AG09309 (cell line): ENCODE measurements at regions not wholly inside any gene's neighbourhood (a gene's known extent, or its start where the extent isn't known, plus 50 kb on each side); places are given as distances from the start of the nearest gene placed in this dataset.

Source experiments
- DNase-seq: peaks from one replicate; pipeline ENCODE4 v3.0.0-alpha.2; 2010; ENCODE audit warnings: low read depth
- H3K4me3 ChIP-seq: 2 replicates; pipeline ENCODE4 v1.5.1; 2011; ENCODE audit warnings: mild to moderate bottlenecking, low read depth, low read length, moderate library complexity; ENCODE audit not compliant: control insufficient read depth
- CTCF ChIP-seq: IDR thresholded peaks from 2 replicates; pipeline ENCODE4 v1.5.1; 2011; ENCODE audit warnings: mild to moderate bottlenecking, low read depth, low read length, inconsistent platforms; ENCODE audit not compliant: insufficient read depth, control insufficient read depth; ENCODE audit errors: missing control alignments

- TF ChIP-seq CTCF = no peak
- no peak for DNase-seq
- no peak overlapping the region for H3K4me3 ChIP-seq
Observed at GRCh38 chr7:52209614-52210013, 825.8 kb upstream of the POM121L12 start.

- H3K4me3 ChIP-seq = no peak overlapping the region
- no peak for TF ChIP-seq CTCF
- no peak for DNase-seq
Observed at GRCh38 chr7:52197221-52197620, 838.2 kb upstream of the POM121L12 start.

GRCh38 chr7:52195664-52196063 lies 839.8 kb upstream of the POM121L12 start:
- no peak for DNase-seq
- TF ChIP-seq CTCF = no peak

GRCh38 chr7:52189153-52189778 lies 846.2 kb upstream of the POM121L12 start:
- TF ChIP-seq CTCF = no peak
- DNase-seq = no peak
- no peak overlapping the region for H3K4me3 ChIP-seq

More at GRCh38 chr7:52195664-52196063, 839.8 kb upstream of the POM121L12 start:
- H3K4me3 ChIP-seq = no peak overlapping the region

- TF ChIP-seq CTCF = no peak
- no peak for DNase-seq
Observed at GRCh38 chr7:52184006-52184703, 851.3 kb upstream of the POM121L12 start.

GRCh38 chr7:52179934-52180333 lies 855.5 kb upstream of the POM121L12 start:
- H3K4me3 ChIP-seq = no peak overlapping the region
- no peak for TF ChIP-seq CTCF
- no peak for DNase-seq

More at GRCh38 chr7:52184006-52184703, 851.3 kb upstream of the POM121L12 start:
- no peak overlapping the region for H3K4me3 ChIP-seq
